GM21786 (cell line): ENCODE measurements at regions not wholly inside any gene's neighbourhood (a gene's known extent, or its start where the extent isn't known, plus 50 kb on each side); places are given as distances from the start of the nearest gene placed in this dataset.
"Not testable (repeated sequence)": the region's sequence is repeated elsewhere in the genome, so short reads cannot be mapped to it uniquely, and the experiment has no call there.

ENCODE experiments used
- ATAC-seq: cut with Tn5 transposase; IDR thresholded peaks from one replicate; pipeline ENCODE4 v1.9.1; 2021; ENCODE audit not compliant: unreplicated experiment

- no peak for ATAC-seq
Observed at GRCh38 chr6:137545073-137545472, 50.9 kb upstream of the OLIG3 start.

- no peak for ATAC-seq
Observed at GRCh38 chr6:137547186-137547585, 53.0 kb upstream of the OLIG3 start.

- no peak for ATAC-seq
Observed at GRCh38 chr6:137547601-137548000, 53.4 kb upstream of the OLIG3 start.

- ATAC-seq, result no peak
Observed at GRCh38 chr6:137549106-137549505, 54.9 kb upstream of the OLIG3 start.

GRCh38 chr6:137550535-137550934 is 56.3 kb upstream of the OLIG3 start:
- no peak for ATAC-seq

DNA sequence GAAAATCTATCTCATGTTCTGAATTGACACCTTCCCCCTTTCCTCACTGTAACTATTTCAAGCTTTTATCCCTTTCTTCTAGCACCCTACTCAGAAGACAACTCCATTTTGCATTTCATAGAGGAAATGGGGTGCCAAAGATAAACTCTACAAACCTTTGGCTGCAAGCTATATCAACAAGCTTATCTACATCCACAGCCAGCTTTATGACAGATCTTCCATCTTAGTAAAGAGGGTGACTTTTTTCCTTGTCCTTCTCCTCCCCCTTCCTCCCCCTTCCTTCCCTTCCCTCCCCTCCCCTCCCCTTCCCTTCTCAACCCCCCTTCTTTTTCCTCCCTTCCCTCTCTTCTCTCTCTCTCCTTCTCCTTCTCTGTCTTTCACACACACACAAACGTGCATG is 58.0 kb upstream of the OLIG3 start:
- no peak for ATAC-seq

DNA sequence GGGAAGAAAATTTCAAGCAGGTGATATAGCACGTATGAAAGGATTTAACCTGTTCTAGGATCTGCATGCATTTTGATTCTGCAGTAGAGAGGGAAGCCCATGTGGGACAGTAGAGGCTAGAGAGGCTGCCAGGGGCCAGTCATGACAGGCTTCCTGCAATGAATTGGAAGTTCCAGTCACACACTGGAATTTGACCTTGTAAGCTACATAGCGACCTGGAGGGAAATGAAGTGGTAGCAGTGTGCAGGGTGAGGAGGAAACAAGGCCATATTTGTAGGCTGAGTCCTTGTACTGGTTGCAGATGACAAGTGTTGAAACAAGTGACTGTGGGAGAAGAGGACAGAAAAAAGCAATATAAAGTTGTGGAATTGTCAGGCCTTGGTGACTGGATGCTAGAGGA is 58.6 kb upstream of the OLIG3 start:
- no peak for ATAC-seq

GRCh38 chr6:137559521-137560183 is 65.5 kb upstream of the OLIG3 start:
- ATAC-seq, result not testable (repeated sequence)

GRCh38 chr6:137560184-137560563 is 66.0 kb upstream of the OLIG3 start:
- ATAC-seq, result no peak

DNA sequence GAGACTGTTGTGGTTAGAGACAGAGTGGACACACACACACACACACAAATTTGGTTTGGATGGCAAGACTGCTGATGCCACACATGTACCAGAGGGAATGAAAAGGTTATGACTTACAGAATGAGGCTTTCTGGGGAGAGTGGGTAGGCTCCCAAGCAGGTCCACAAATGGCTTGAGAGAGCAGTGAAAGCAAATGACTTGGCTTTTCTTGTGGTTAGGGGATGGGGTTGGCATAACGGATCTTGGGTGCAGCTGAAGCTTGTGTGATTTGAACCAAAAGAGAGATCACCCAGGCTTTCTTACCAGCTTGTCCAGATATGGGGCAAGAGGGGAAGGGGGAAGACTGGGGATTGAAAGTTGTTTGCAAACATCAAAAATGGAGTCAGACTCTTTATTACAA is 73.9 kb upstream of the OLIG3 start:
- ATAC-seq, result no peak

DNA sequence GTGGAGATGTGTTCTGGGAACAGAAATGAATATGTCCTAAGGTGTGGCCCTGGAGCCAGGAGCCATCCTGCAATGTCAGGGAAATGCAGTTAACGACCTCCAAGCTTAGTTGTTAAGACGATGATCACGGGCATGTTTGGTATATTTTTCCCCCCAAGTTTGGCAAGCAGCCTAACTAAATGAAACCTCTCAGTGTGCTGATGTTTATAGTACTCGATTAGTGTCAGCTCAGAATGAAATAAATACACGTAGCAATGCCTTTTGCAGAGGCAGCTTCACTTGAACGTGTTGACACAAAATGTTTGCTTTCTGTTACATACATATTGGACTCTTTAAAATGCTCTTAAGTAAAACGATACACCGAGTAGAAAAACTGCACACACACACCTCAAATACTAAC is 76.2 kb upstream of the OLIG3 start:
- no peak for ATAC-seq

DNA sequence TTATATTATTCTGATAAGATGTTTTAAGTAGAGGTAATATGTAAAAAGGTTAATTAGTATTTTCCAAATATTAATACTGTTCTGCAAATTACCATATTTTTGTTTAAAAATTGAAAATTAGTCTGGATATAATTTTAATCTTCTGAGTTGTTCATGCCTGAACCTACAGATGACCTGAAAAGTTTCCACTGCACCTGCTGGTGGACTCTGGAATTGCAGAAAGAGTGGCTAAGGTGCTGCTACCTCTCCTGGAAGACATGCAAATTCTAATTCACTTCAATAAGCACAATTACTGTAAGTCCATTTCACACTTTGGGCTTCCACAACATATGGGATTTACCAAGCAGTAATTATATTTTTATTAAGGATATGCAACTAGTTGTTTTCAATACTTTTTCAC is 77.7 kb upstream of the OLIG3 start:
- no peak for ATAC-seq

DNA sequence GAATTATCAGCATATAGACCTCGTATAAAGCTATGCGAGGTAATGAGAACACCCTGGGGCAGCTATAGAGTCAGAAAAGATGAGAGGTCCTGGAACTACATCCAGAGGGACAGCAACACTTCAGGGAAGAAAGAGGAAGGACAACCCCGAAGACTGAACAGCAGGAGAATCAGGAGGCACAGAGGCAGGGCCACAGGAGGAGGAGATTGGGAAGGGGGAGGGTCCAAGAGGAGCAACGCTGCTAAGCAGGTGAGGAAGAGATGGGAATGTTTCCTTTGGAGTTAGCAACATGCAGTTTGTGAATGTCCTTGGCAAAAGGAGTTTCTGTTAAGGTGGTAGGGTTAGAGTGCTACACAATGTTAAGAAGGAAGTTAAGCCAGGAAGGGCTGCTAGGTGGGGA is 79.5 kb upstream of the OLIG3 start:
- no peak for ATAC-seq

GRCh38 chr6:137579612-137580011 is 85.4 kb upstream of the OLIG3 start:
- no peak for ATAC-seq

DNA sequence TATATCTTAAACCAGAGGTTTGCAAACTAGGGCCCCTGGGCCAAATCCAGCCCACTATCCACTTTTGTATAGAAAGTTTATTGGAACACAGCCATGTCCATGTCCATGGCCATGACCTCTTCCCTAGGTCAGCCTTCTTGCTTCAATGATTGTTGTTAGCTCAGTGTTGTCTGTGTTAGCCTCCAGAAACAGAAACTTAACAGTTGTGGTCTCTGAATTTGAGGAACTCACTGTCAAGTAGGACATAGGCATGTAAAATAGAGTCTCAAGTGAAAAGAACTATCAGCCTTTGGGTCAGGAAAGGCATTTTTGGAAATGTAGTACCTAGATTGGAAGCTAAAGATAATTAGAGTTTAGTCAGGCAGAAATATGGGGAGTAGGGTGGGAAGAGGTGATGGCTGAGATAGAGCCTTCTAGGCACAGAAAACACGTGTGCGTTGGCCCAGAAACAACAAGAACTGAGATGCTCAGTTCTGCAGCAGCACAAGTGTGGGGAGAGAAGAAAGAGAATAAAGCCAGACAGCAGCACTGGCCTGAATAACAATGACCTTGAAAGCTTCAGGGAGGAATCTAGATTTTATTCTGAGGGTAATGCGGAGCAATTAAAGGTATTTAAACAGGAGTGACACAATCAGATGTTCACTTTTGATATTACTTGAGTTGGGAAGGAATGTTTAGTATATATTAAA is 87.0 kb upstream of the OLIG3 start:
- no peak for ATAC-seq

GRCh38 chr6:137583519-137583918 is 89.3 kb upstream of the OLIG3 start:
- ATAC-seq, result not testable (repeated sequence)

DNA sequence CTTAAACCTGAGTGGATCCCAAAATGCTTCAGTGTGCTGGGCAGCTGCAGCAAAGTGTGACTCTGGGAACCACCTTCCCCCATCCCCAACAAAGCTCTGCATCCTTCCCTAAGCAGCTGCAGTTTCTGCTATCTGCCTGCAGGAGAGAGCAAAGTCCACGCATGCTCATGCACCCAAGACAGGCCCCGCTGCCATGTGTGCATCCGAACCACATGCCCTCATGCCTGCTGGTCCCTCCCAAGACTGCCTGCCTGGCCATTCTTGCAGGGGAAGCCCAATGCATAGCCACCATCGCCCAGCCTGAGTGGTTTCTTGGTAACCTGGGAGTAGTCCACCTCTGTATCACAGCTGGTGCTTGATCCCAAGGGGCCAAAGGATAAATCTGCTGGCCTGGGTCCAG is 94.3 kb upstream of the OLIG3 start:
- ATAC-seq, result no peak

DNA sequence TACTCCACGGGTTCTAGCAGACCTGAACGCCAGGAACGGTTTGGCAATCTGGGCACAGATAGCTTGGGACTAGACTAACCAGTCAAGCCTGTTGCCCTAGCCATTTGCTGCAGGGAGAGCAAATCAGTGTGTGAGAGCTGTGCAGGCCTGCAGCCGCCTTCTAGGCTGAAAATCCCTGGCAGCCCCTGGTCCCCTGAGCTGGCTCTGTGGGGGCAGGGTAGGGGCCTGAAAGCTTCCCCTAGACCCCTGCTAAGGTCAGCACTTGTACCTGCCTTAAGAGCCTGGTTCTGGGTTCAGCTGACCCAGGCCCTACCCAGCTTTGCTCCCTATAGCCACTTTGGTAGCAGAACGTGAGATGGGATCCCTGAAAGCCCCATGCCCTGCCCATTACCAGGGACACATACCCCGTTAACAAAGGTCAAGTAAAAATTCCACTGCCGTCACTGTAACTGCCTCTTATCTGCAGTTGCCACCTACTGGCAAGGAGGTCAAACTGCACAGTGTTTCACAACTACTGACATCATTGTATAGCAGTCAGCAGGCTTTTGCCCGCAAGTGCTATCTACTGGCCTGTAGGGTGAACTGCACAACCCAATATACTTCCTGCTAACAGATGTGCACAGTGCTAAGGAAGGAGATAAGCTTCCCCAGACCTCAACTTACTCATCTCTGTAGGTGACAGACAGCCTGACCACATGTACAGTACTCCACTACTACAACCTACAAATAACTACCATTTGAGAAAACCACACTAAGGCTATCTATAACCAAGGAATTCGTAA is 95.1 kb upstream of the OLIG3 start:
- peak; percentile 97 for ATAC-seq

DNA sequence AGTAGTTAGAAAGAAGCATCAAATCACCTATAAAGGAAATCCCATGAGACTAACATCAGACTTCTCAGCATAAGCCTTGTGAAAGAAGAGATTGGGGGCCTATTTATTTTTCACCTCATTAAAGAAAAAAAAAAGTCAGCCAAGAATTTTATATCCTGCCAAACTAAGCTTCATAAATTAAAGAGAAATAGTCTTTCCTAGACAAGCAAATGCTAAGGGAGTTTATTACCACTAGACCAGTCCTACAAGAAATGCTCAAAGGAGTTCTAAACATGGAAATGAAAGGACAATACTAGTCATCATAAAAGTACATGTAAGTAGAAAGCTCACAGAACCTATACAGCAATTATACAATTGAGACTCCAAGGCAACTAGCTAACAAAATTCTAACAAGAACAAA is 96.5 kb upstream of the OLIG3 start:
- ATAC-seq, result no peak

GRCh38 chr6:137601471-137601870 is 107.3 kb upstream of the OLIG3 start:
- ATAC-seq, result no peak

- ATAC-seq, result no peak
Observed at GRCh38 chr6:137602313-137603197, 108.4 kb upstream of the OLIG3 start.
